Loucy (cell line): ENCODE measurements at regions not wholly inside any gene's neighbourhood (a gene's known extent, or its start where the extent isn't known, plus 50 kb on each side); places are given as distances from the start of the nearest gene placed in this dataset.

ENCODE experiments used
- H2AFZ ChIP-seq: fragments of 200-600 bp; sonication (generic); 2 replicates; pipeline ENCODE4 v1.6.0; 2016; ENCODE audit warnings: antibody characterized with exemption, mild to moderate bottlenecking, low read length, moderate library complexity
- H3F3A ChIP-seq: fragments of 200-600 bp; 2 replicates; pipeline ENCODE4 v1.6.0; 2016; ENCODE audit warnings: antibody characterized with exemption, low read depth, mild to moderate bottlenecking
- H3K27me3 ChIP-seq: fragments of 200-600 bp; sonication (generic); 2 replicates; pipeline ENCODE4 v1.6.1; 2014; ENCODE audit warnings: low read length, mild to moderate bottlenecking; ENCODE audit not compliant: insufficient read depth, poor library complexity, severe bottlenecking
- H3K36me3 ChIP-seq: fragments of 200-600 bp; sonication (generic); 2 replicates; pipeline ENCODE4 v1.6.1; 2016; ENCODE audit warnings: low read length; ENCODE audit not compliant: insufficient read depth
- H3K4me1 ChIP-seq: fragments of 200-600 bp; sonication (generic); 2 replicates; pipeline ENCODE4 v1.5.1; 2014; ENCODE audit warnings: low read length, mild to moderate bottlenecking; ENCODE audit not compliant: insufficient read depth, poor library complexity, severe bottlenecking
- H3K4me2 ChIP-seq: fragments of 200-600 bp; sonication (generic); 2 replicates; pipeline ENCODE4 v1.6.0; 2014; ENCODE audit warnings: antibody characterized with exemption, low read length, low read depth, mild to moderate bottlenecking; ENCODE audit not compliant: poor library complexity, severe bottlenecking
- H3K4me3 ChIP-seq: fragments of 200-600 bp; sonication (generic); 2 replicates; pipeline ENCODE4 v1.5.1; 2014; ENCODE audit warnings: low read length, mild to moderate bottlenecking, mixed read lengths; ENCODE audit not compliant: poor library complexity, severe bottlenecking
- H3K79me2 ChIP-seq: fragments of 200-600 bp; sonication (generic); 2 replicates; pipeline ENCODE4 v1.6.1; 2014; ENCODE audit warnings: low read length; ENCODE audit not compliant: insufficient read depth
- H3K9ac ChIP-seq: fragments of 200-600 bp; sonication (generic); 2 replicates; pipeline ENCODE4 v1.6.0; 2014; ENCODE audit warnings: mild to moderate bottlenecking, low read depth, low read length, moderate library complexity; ENCODE audit not compliant: poor library complexity, severe bottlenecking
- H3K9me2 ChIP-seq: fragments of 200-600 bp; sonication (generic); replicated peaks from 2 replicates; pipeline ENCODE4 v1.6.1; 2016; ENCODE audit warnings: low read depth, low read length, mixed read lengths
- H3K9me3 ChIP-seq: fragments of 200-600 bp; sonication (generic); 2 replicates; pipeline ENCODE4 v1.6.1; 2014; ENCODE audit warnings: mild to moderate bottlenecking, antibody characterized with exemption, low read length, low read depth; ENCODE audit not compliant: insufficient read depth
- H4K20me1 ChIP-seq: fragments of 200-600 bp; sonication (generic); 2 replicates; pipeline ENCODE4 v1.6.0; 2014; ENCODE audit warnings: antibody characterized with exemption, low read length, mild to moderate bottlenecking; ENCODE audit not compliant: insufficient read depth, poor library complexity, severe bottlenecking
- CTCF ChIP-seq: fragments of 200-600 bp; sonication (generic); conservative IDR thresholded peaks from 2 replicates; pipeline ENCODE4 v1.5.1; 2014; ENCODE audit warnings: mild to moderate bottlenecking, antibody characterized with exemption, low read length
- EZH2phosphoT487 ChIP-seq: fragments of 200-600 bp; IDR thresholded peaks from 2 replicates; pipeline ENCODE4 v1.6.1; 2018; ENCODE audit warnings: antibody characterized with exemption, mild to moderate bottlenecking, moderate library complexity, borderline replicate concordance

GRCh38 chr4:3345384-3345783 is 52.6 kb downstream of the RGS12 start:
- no peak overlapping the region for H2AFZ ChIP-seq
- peaks cover 42% of the 10 kb centered on the region for H3K4me1 ChIP-seq
- H3K4me2 ChIP-seq, result no peak overlapping the region

DNA sequence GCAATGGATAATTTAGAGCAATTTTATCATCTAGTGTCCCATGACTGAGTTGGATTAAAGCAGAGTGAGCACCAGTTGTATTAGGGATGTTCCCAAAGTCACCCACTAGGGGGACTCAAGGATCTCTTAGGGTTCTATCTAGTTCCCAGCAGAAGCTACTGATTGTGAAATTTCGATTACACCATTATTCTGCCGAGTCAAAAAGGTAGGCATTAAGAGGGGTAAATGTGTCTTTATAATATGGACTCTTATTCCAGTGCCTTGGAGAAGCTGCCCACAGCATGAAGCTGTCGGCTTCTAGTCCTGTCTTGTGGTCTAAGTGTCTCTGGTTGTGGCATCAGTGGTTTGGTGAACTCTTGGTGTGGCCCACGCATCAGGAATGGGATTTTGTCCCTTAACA is 53.3 kb downstream of the RGS12 start:
- Histone ChIP-seq H3K4me1 (peaks cover 35% of the 10 kb centered on the region), H3K36me3 (peaks cover 31% of the 10 kb centered on the region), H3K27me3 (no peaks in the 10 kb centered on the region), H3K4me3 (no peak overlapping the region), H3K79me2 (peaks cover 83% of the 10 kb centered on the region), H2AFZ (no peak overlapping the region), H3F3A (peaks cover 3% of the 10 kb centered on the region; the same call in 1 of the 2 replicates), H3K9me3 (no peaks in the 10 kb centered on the region), H3K9ac (no peak overlapping the region), H4K20me1 (peaks cover 31% of the 10 kb centered on the region), H3K9me2 (no peaks in the 10 kb centered on the region), H3K4me2 (peak overlapping the region; percentile 27)
- TF ChIP-seq CTCF (peak; percentile 90), EZH2phosphoT487 (no peak)

More at GRCh38 chr4:3345384-3345783, 52.6 kb downstream of the RGS12 start:
- Histone ChIP-seq H3F3A (peaks cover 3% of the 10 kb centered on the region; the same call in 1 of the 2 replicates), H3K79me2 (peaks cover 84% of the 10 kb centered on the region), H3K27me3 (no peaks in the 10 kb centered on the region), H3K9me2 (no peaks in the 10 kb centered on the region), H3K4me3 (no peak overlapping the region), H3K9ac (no peak overlapping the region), H3K36me3 (peaks cover 27% of the 10 kb centered on the region), H3K9me3 (no peaks in the 10 kb centered on the region), H4K20me1 (peaks cover 31% of the 10 kb centered on the region)
- TF ChIP-seq EZH2phosphoT487, result no peak
- TF ChIP-seq CTCF, result no peak

DNA sequence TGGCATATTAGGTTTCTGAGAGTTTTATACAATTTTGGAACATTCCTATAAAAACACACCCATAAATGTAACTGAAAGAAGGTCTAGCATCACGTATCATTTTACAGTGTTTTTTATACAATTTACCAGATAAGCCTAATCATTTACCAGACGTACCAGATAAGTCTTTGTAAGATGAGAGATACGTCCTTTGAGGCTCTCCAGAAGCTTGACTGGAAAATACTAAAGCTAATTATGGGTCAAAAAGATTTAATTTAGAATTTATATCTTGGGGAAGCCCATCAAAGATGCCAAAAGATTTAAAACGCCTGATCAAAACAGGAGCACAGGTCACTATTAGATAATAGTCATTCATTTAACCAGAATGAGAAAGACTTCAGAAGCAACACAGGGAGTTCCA is 55.0 kb downstream of the RGS12 start:
- H3K4me1 ChIP-seq, result peaks cover 25% of the 10 kb centered on the region
- peaks cover 31% of the 10 kb centered on the region for H4K20me1 ChIP-seq
- H2AFZ ChIP-seq, result no peak overlapping the region
- H3K9me2 ChIP-seq, result no peaks in the 10 kb centered on the region
- peaks cover 44% of the 10 kb centered on the region for H3K36me3 ChIP-seq
- no peaks in the 10 kb centered on the region for H3K27me3 ChIP-seq
- peaks cover 96% of the 10 kb centered on the region for H3K79me2 ChIP-seq
- TF ChIP-seq CTCF (no peak), EZH2phosphoT487 (no peak)
- H3K9me3 ChIP-seq, result peaks cover 10% of the 10 kb centered on the region; the same call in 1 of the 2 replicates
- no peaks in the 10 kb centered on the region for H3F3A ChIP-seq
- H3K4me3 ChIP-seq, result no peak overlapping the region
- no peak overlapping the region for H3K9ac ChIP-seq
- no peak overlapping the region for H3K4me2 ChIP-seq
